Caco-2 (cell line): ENCODE measurements at regions not wholly inside any gene's neighbourhood (a gene's known extent, or its start where the extent isn't known, plus 50 kb on each side); places are given as distances from the start of the nearest gene placed in this dataset.

Experiments
- BruUV-seq: library from RNA; stranded (reverse); fragments of 400-500 nt; replicated peaks from 2 replicates; lab custom pipeline; 2021; lab: Mats Ljungman, UMichigan
- CTCF ChIA-PET: fragments of 300-600 bp; sonication (Branson Sonifier 250); formaldehyde crosslinking; loops from one replicate; lab custom pipeline; 2022; ENCODE audit warnings: antibody characterized with exemption; lab: Charles Lee
- POLR2A ChIA-PET: fragments of 300-600 bp; sonication (Branson Sonifier 250); formaldehyde crosslinking; loops from one replicate; lab custom pipeline; 2022; ENCODE audit warnings: antibody characterized with exemption; lab: Charles Lee
- DNase-seq, 2 experiments: peaks; one replicate each; pipeline versions ENCODE4 v3.0.0 to v3.0.0-alpha.2; 2020 to 2022
- H3K27me3 ChIP-seq: replicated peaks from 2 replicates; pipeline ENCODE4 v1.6.0; 2011; ENCODE audit warnings: low read length; ENCODE audit not compliant: control insufficient read depth, insufficient read depth
- H3K36me3 ChIP-seq: 2 replicates; pipeline ENCODE4 v1.5.1; 2011; ENCODE audit warnings: low read length; ENCODE audit not compliant: control insufficient read depth, insufficient read depth
- H3K4me1 ChIP-seq: fragments of 250-450 bp; sonication (Bioruptor Pico); 2 replicates; pipeline ENCODE4 v1.5.1; 2020; ENCODE audit warnings: mild to moderate bottlenecking
- H3K4me3 ChIP-seq: 2 replicates; pipeline ENCODE4 v1.5.1; 2011; ENCODE audit warnings: low read depth, mild to moderate bottlenecking, control low read depth, low read length
- H3K9me3 ChIP-seq: fragments of 250-450 bp; sonication (Bioruptor Pico); 2 replicates; pipeline ENCODE4 v1.5.1; 2020; ENCODE audit warnings: mild to moderate bottlenecking, moderate library complexity
- H3K27ac Mint-ChIP-seq: one replicate; pipeline ENCODE4 v1.8.0; 2022; ENCODE audit warnings: mixed read lengths; ENCODE audit not compliant: unreplicated experiment
- H3K27me3 Mint-ChIP-seq: one replicate; pipeline ENCODE4 v1.8.0; 2022; ENCODE audit warnings: mixed read lengths; ENCODE audit not compliant: insufficient read depth, unreplicated experiment
- H3K36me3 Mint-ChIP-seq: one replicate; pipeline ENCODE4 v1.8.0; 2022; ENCODE audit warnings: mild to moderate bottlenecking, mixed read lengths; ENCODE audit not compliant: insufficient read depth, unreplicated experiment
- H3K4me1 Mint-ChIP-seq: one replicate; pipeline ENCODE4 v1.8.0; 2022; ENCODE audit warnings: low read depth, mixed read lengths; ENCODE audit not compliant: unreplicated experiment
- H3K4me3 Mint-ChIP-seq: one replicate; pipeline ENCODE4 v1.8.0; 2022; ENCODE audit warnings: mild to moderate bottlenecking, moderate library complexity, mixed read lengths; ENCODE audit not compliant: unreplicated experiment
- H3K9me3 Mint-ChIP-seq: one replicate; pipeline ENCODE4 v1.8.0; 2022; ENCODE audit warnings: mixed read lengths; ENCODE audit not compliant: unreplicated experiment
- intact Hi-C: fragments of 100-400 bp; cut with micrococcal nuclease; formaldehyde crosslinking; loops from one replicate; pipeline ENCODE4 v1.10.0; 2022; ENCODE audit not compliant: unreplicated experiment
- TF ChIP-seq, protein P1 (sequence below), 2 experiments: fragments of 200-600 bp in 1 of 2; IDR thresholded peaks; 1 replicate in 1 of 2; 2 replicates in 1 of 2; pipeline versions ENCODE4 v1.5.1 to v1.8.0; 2011 to 2022; ENCODE audit warnings: antibody characterized with exemption in 1 of 2, control low read depth in 1 of 2, inconsistent platforms in 1 of 2, low read depth in 1 of 2, low read length in 1 of 2, mild to moderate bottlenecking in 1 of 2, moderate library complexity in 1 of 2; ENCODE audit not compliant: insufficient read depth in 1 of 2, severe bottlenecking in 1 of 2, unreplicated experiment in 1 of 2

- Mint-ChIP-seq H3K4me3 (no peak overlapping the region), H3K9me3 (no peaks in the 10 kb centered on the region), H3K27me3 (peaks cover 4% of the 10 kb centered on the region), H3K27ac (no peak overlapping the region), H3K4me1 (no peaks in the 10 kb centered on the region), H3K36me3 (no peaks in the 10 kb centered on the region)
- intact Hi-C loops: no loop called here
- Histone ChIP-seq H3K36me3 (no peaks in the 10 kb centered on the region), H3K4me1 (no peaks in the 10 kb centered on the region), H3K4me3 (no peak overlapping the region), H3K9me3 (no peaks in the 10 kb centered on the region), H3K27me3 (no peaks in the 10 kb centered on the region)
- ChIA-PET CTCF (no interaction called here), POLR2A (no interaction called here)
- TF ChIP-seq, protein P1, sequence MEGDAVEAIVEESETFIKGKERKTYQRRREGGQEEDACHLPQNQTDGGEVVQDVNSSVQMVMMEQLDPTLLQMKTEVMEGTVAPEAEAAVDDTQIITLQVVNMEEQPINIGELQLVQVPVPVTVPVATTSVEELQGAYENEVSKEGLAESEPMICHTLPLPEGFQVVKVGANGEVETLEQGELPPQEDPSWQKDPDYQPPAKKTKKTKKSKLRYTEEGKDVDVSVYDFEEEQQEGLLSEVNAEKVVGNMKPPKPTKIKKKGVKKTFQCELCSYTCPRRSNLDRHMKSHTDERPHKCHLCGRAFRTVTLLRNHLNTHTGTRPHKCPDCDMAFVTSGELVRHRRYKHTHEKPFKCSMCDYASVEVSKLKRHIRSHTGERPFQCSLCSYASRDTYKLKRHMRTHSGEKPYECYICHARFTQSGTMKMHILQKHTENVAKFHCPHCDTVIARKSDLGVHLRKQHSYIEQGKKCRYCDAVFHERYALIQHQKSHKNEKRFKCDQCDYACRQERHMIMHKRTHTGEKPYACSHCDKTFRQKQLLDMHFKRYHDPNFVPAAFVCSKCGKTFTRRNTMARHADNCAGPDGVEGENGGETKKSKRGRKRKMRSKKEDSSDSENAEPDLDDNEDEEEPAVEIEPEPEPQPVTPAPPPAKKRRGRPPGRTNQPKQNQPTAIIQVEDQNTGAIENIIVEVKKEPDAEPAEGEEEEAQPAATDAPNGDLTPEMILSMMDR (IDR thresholded peaks at IDR 0.05; ENCODE audit: insufficient read depth in 1 of 2, low read depth in 1 of 2, low read length in 1 of 2, severe bottlenecking in 1 of 2, unreplicated experiment in 1 of 2): no peak
- BruUV-seq: no TSS peak
- DNase-seq: no peak
Observed at GRCh38 chr13:71382285-71382684, 484.7 kb downstream of the DACH1 start.

DNA sequence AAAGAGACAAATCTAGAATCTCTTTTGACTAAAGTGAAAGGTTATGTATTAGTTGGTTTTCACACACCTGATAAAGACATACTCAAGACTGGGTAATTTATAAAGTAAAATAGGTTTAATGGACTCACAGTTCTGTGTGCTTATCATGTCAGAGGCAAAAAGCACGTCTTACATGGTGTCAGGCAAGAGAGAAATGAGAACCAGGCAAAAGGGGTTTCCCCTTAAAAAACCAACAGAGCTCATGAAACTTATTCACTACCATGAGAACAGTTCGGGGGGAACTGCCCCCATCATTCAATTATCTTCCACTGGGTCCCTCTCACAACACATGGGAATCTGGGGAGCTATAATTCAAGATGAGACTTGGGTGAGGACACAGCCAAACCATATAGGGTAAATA, 486.8 kb downstream of the DACH1 start:
- Histone ChIP-seq H3K4me3 (no peak overlapping the region), H3K27me3 (no peaks in the 10 kb centered on the region), H3K4me1 (no peaks in the 10 kb centered on the region), H3K36me3 (no peaks in the 10 kb centered on the region), H3K9me3 (no peaks in the 10 kb centered on the region)
- no peak for DNase-seq
- no peaks in the 10 kb centered on the region for H3K4me1 Mint-ChIP-seq
- peaks cover 4% of the 10 kb centered on the region for H3K27me3 Mint-ChIP-seq
- no peak overlapping the region for H3K4me3 Mint-ChIP-seq
- TF ChIP-seq, protein P1 (IDR thresholded peaks at IDR 0.05; ENCODE audit: insufficient read depth in 1 of 2, low read depth in 1 of 2, low read length in 1 of 2, severe bottlenecking in 1 of 2, unreplicated experiment in 1 of 2): no peak
- H3K9me3 Mint-ChIP-seq: no peaks in the 10 kb centered on the region
- intact Hi-C loops: no loop called here
- no peak overlapping the region for H3K27ac Mint-ChIP-seq
- ChIA-PET POLR2A (no interaction called here), CTCF (no interaction called here)
- no peaks in the 10 kb centered on the region for H3K36me3 Mint-ChIP-seq
- no TSS peak for BruUV-seq

DNA sequence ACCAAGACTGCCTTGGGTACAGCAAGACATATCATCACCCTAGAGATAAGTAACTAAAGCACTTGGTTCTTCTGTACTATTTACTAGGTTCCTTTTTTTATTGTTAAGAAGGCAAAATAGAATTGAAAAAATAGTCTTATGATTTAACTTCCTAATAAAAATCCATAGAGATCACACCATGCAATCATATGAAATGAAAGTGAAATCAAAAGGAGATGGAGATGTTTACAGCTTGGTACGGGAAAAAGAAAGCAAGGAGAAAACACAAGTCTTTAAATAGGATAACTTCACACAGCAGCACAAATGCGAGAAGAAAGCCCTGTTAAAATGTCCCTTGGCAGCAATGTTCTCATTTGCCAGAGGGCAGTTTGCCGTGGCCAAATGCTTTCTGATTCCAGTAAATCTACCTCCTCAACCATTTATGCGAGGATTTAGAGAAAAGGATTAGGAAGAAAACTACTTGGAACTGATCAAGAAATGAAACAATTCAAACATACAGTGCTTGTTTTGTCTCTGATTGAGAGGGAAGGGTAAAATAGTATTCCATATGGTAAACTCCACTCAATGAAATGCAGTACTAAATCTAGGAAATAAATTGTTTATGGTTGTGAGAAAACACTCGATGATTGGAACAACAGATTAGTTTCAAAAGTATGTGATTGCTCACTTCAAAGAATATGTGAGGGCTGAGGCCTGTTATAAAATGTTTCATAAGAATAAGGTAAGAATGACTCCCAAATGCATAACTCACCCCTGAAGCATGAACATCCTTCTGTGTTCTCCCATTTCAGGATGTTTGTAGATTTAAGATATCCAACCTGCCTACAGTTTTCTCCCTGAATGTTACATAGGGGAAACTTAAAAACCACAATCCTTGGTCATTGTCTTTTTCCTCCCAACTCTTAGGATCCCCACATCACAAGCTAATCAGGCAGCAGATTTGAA, 487.8 kb downstream of the DACH1 start:
- Histone ChIP-seq H3K27me3 (no peaks in the 10 kb centered on the region), H3K9me3 (no peaks in the 10 kb centered on the region), H3K4me1 (no peaks in the 10 kb centered on the region), H3K36me3 (no peaks in the 10 kb centered on the region), H3K4me3 (no peak overlapping the region)
- TF ChIP-seq, protein P1 (IDR thresholded peaks at IDR 0.05; ENCODE audit: insufficient read depth in 1 of 2, low read depth in 1 of 2, low read length in 1 of 2, severe bottlenecking in 1 of 2, unreplicated experiment in 1 of 2): no peak
- BruUV-seq: no TSS peak
- ChIA-PET CTCF (no interaction called here), POLR2A (no interaction called here)
- no peaks in the 10 kb centered on the region for H3K36me3 Mint-ChIP-seq
- H3K27me3 Mint-ChIP-seq: peaks cover 4% of the 10 kb centered on the region
- no peak overlapping the region for H3K27ac Mint-ChIP-seq
- H3K4me1 Mint-ChIP-seq: no peaks in the 10 kb centered on the region
- no peak overlapping the region for H3K4me3 Mint-ChIP-seq
- H3K9me3 Mint-ChIP-seq: no peaks in the 10 kb centered on the region
- intact Hi-C loops: no loop called here
- no peak for DNase-seq
